Neural crest cell (in vitro differentiated cells): ENCODE measurements at regions not wholly inside any gene's neighbourhood (a gene's known extent, or its start where the extent isn't known, plus 50 kb on each side); places are given as distances from the start of the nearest gene placed in this dataset.
"Not testable (repeated sequence)": the region's sequence is repeated elsewhere in the genome, so short reads cannot be mapped to it uniquely, and the experiment has no call there.

Experiments
- DNase-seq: peaks from one replicate; pipeline ENCODE4 v3.0.0; 2021; ENCODE audit warnings: low read depth, mixed read lengths, low spot score
- H3K27ac Mint-ChIP-seq: one replicate; pipeline ENCODE4 v1.8.0; 2021; ENCODE audit warnings: mild to moderate bottlenecking, mixed read lengths; ENCODE audit not compliant: unreplicated experiment
- H3K27me3 Mint-ChIP-seq: 2 replicates; pipeline ENCODE4 v1.8.0; 2021; ENCODE audit warnings: low read depth, mild to moderate bottlenecking, mixed read lengths
- H3K36me3 Mint-ChIP-seq: 2 replicates; pipeline ENCODE4 v1.8.0; 2021; ENCODE audit warnings: low read depth, mild to moderate bottlenecking, mixed read lengths
- H3K4me1 Mint-ChIP-seq: 2 replicates; pipeline ENCODE4 v1.8.0; 2021; ENCODE audit warnings: mixed read lengths
- H3K4me3 Mint-ChIP-seq: one replicate; pipeline ENCODE4 v1.8.0; 2021; ENCODE audit warnings: mild to moderate bottlenecking, mixed read lengths
- H3K9me3 Mint-ChIP-seq: 2 replicates; pipeline ENCODE4 v1.8.0; 2021; ENCODE audit warnings: mixed read lengths
- TF ChIP-seq, protein P1 (sequence below): fragments of 200-600 bp; sonication (generic); conservative IDR thresholded peaks from 2 replicates; pipeline ENCODE4 v1.5.0; 2021; ENCODE audit warnings: antibody characterized with exemption, mild to moderate bottlenecking

DNA sequence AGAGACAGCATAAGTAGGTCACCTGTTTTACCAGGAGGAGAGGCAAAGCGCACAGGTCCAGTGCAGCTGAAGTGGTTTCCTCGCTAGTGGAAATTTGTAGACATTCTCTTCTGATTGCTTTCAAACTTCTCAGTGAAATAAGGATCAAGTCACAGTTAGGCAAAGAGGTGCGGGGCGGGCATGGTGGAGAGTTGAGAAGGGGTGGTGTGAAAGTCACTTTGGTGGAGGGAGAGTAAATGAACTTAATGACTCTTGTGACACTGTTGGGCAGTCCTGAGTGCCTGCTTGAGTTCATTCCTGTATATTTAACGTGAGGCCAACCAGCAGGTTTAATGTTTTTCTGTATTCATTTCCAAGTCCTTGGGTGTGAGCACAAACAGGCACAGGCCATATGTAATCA is 235.6 kb downstream of the TRIML1 start:
- Mint-ChIP-seq H3K4me1 (peaks cover 4% of the 10 kb centered on the region), H3K27me3 (no peaks in the 10 kb centered on the region), H3K36me3 (peaks cover 6% of the 10 kb centered on the region), H3K4me3 (no peak overlapping the region), H3K9me3 (peaks cover 12% of the 10 kb centered on the region), H3K27ac (no peak overlapping the region)
- DNase-seq, result no peak
- TF ChIP-seq, protein P1, sequence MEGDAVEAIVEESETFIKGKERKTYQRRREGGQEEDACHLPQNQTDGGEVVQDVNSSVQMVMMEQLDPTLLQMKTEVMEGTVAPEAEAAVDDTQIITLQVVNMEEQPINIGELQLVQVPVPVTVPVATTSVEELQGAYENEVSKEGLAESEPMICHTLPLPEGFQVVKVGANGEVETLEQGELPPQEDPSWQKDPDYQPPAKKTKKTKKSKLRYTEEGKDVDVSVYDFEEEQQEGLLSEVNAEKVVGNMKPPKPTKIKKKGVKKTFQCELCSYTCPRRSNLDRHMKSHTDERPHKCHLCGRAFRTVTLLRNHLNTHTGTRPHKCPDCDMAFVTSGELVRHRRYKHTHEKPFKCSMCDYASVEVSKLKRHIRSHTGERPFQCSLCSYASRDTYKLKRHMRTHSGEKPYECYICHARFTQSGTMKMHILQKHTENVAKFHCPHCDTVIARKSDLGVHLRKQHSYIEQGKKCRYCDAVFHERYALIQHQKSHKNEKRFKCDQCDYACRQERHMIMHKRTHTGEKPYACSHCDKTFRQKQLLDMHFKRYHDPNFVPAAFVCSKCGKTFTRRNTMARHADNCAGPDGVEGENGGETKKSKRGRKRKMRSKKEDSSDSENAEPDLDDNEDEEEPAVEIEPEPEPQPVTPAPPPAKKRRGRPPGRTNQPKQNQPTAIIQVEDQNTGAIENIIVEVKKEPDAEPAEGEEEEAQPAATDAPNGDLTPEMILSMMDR, result no peak

DNA sequence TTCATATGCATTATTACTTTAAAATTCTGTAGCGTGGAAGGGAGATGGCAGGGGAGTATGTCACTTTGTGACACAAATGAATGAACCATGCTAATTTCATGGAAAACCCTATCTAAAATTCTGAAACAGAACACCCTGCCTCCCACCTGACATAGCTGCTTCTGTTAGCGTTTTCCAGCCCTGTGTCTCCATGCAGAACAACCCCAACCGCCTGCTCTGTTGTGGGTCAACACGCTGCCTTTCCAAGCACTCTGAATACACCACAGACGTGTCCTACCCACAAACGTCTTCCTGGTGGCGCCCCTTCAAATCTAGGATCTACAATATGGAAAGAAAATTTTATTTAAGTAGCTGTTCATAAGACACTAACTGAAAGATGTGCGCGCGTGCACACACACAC is 238.6 kb downstream of the TRIML1 start:
- Mint-ChIP-seq H3K9me3 (peaks cover 13% of the 10 kb centered on the region), H3K27ac (no peak overlapping the region)
- TF ChIP-seq, protein P1, result no peak

DNA sequence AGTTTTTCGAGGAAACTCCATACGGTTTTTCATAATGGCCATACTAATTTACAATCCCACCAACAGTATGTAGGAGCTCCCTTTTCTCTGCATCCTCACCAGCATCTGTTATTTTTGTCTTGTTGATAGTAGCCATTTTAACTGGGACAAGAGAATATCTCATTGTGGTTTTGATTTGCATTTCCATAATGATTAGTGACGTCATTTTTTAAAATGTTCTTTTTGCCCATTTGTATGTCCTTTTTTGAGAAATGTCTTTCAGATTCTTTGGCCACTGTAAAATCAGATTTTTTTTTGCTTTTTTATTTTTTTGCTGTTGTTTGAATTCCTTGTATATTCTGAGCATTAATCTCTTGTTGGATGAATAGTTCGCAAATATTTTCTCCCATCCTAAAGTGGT is 243.9 kb downstream of the TRIML1 start:
- Mint-ChIP-seq H3K9me3 (peaks cover 10% of the 10 kb centered on the region), H3K27ac (no peak overlapping the region), H3K27me3 (no peaks in the 10 kb centered on the region), H3K4me1 (peaks cover 12% of the 10 kb centered on the region), H3K4me3 (no peak overlapping the region), H3K36me3 (peaks cover 8% of the 10 kb centered on the region)
- TF ChIP-seq, protein P1, result no peak
- no peak for DNase-seq

More for the DNA sequence above, 238.6 kb downstream of the TRIML1 start:
- DNase-seq, result no peak
- H3K4me1 Mint-ChIP-seq, result no peaks in the 10 kb centered on the region
- no peaks in the 10 kb centered on the region for H3K27me3 Mint-ChIP-seq
- H3K4me3 Mint-ChIP-seq, result no peak overlapping the region
- peaks cover 6% of the 10 kb centered on the region for H3K36me3 Mint-ChIP-seq

DNA sequence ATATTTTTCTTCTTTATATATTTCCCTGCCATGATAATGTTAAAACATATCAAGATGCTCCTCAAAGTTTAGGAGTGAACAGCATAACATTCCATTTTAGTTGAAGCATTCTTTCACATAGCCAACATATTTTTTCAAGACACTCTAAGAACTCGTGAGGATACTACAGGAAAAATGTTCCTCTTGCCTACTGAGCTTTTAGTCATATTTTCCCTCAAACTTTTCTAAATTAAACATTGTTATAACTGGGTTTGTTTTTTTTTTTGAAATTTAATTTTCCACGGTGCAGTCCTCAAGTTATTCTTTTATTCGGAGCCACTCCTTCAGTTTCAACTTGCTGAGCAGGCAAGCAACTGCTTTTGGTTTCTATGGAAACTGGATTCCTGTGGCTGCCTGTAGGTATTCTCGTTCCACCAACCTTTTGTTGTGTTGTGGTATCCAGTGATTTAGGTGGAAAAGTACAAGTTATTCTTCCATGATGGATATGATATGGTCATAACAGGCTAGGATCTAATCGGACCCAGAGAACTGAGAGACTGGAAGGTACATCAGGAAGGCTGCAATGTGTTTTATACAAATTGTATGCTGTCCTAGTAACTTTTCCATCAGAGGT is 248.0 kb downstream of the TRIML1 start:
- TF ChIP-seq, protein P1, result no peak
- Mint-ChIP-seq H3K9me3 (peaks cover 22% of the 10 kb centered on the region), H3K4me1 (peaks cover 12% of the 10 kb centered on the region), H3K27me3 (no peaks in the 10 kb centered on the region), H3K36me3 (peaks cover 4% of the 10 kb centered on the region), H3K27ac (peak overlapping the region; percentile 14), H3K4me3 (no peak overlapping the region)
- no peak for DNase-seq

DNA sequence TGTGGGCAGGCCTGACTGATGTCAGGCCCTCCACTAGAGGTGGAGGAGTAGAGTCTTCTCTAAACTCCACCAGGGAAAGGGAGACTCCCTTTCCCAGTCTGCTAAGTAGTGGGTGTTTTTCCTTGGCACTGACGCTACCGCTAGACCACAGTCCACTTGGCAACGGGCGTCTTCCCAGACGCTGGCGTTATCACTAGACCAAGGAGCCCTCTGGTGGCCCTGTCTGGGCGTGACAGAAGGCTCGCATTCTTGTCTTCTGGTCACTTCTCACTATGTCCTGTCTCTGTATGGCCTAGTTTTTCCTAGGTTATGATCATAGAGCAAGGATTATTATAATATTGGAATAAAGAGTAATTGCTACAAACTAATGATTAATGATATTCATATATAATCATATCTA is 252.1 kb downstream of the TRIML1 start:
- peaks cover 17% of the 10 kb centered on the region for H3K9me3 Mint-ChIP-seq
- DNase-seq, H3K27ac Mint-ChIP-seq, H3K4me3 Mint-ChIP-seq, H3K27me3 Mint-ChIP-seq, H3K36me3 Mint-ChIP-seq: not testable (repeated sequence)
- peaks cover 12% of the 10 kb centered on the region for H3K4me1 Mint-ChIP-seq

DNA sequence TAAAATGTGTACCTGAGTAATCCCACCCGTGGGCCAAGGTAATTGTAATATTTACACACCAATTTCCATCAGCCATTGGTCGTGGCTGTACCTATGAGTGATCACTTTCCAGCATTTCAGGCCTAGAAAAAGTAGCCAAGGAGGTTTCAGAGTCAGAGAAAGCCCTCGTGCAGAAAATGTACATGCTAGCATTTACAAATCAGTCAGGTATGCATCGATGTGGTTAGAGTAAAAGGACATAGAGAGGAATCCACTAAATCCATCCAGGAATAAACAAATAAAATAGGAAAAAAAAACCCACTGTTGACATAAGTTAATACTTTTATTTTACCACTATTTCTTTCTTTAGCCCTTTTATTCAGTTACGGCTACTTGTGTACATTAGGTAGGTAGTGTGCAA is 256.8 kb downstream of the TRIML1 start:
- TF ChIP-seq, protein P1, result no peak
- Mint-ChIP-seq H3K9me3 (peaks cover 9% of the 10 kb centered on the region), H3K27me3 (no peaks in the 10 kb centered on the region), H3K27ac (no peak overlapping the region), H3K4me1 (peaks cover 17% of the 10 kb centered on the region), H3K4me3 (no peak overlapping the region), H3K36me3 (peaks cover 6% of the 10 kb centered on the region)
- no peak for DNase-seq
